GM18909 (cell line): ENCODE measurements at regions not wholly inside any gene's neighbourhood (a gene's known extent, or its start where the extent isn't known, plus 50 kb on each side); places are given as distances from the start of the nearest gene placed in this dataset.
"Not testable (repeated sequence)": the region's sequence is repeated elsewhere in the genome, so short reads cannot be mapped to it uniquely, and the experiment has no call there.

Source experiments
- ATAC-seq: cut with Tn5 transposase; IDR thresholded peaks from one replicate; pipeline ENCODE4 v1.9.1; 2021; ENCODE audit warnings: mild to moderate bottlenecking; ENCODE audit not compliant: unreplicated experiment, poor library complexity

GRCh38 chr10:55966101-55966500 is 395.0 kb downstream of the ZWINT start:
- no peak for ATAC-seq

GRCh38 chr10:55943403-55943802 is 417.7 kb downstream of the ZWINT start:
- no peak for ATAC-seq

- no peak for ATAC-seq
Measured at GRCh38 chr10:55929291-55929690, 431.8 kb downstream of the ZWINT start.

- not testable (repeated sequence) for ATAC-seq
Measured at GRCh38 chr10:55899472-55900147, 461.4 kb downstream of the ZWINT start.

GRCh38 chr10:55897490-55897921 is 463.6 kb downstream of the ZWINT start:
- ATAC-seq, result no peak

GRCh38 chr10:55892276-55892675 is 468.8 kb downstream of the ZWINT start:
- no peak for ATAC-seq

- ATAC-seq, result no peak
Measured at GRCh38 chr10:55881588-55881987, 479.5 kb downstream of the ZWINT start.

- no peak for ATAC-seq
Measured at GRCh38 chr10:55873485-55873884, 487.6 kb downstream of the ZWINT start.

- ATAC-seq, result no peak
Measured at GRCh38 chr10:55870186-55870585, 490.9 kb downstream of the ZWINT start.

GRCh38 chr10:55867848-55868247 is 493.2 kb downstream of the ZWINT start:
- no peak for ATAC-seq

- ATAC-seq, result no peak
Measured at GRCh38 chr10:55858730-55859129, 502.3 kb downstream of the ZWINT start.

GRCh38 chr10:55852900-55853299 is 508.2 kb downstream of the ZWINT start:
- no peak for ATAC-seq

- no peak for ATAC-seq
Measured at GRCh38 chr10:55837273-55837672, 523.8 kb downstream of the ZWINT start.

- no peak for ATAC-seq
Measured at GRCh38 chr10:55822096-55822495, 539.0 kb downstream of the ZWINT start.

- ATAC-seq, result no peak
Measured at GRCh38 chr10:55820478-55820877, 540.6 kb downstream of the ZWINT start.

- ATAC-seq, result no peak
Measured at GRCh38 chr10:55820071-55820470, 541.0 kb downstream of the ZWINT start.

- ATAC-seq, result no peak
Measured at GRCh38 chr10:55813451-55814170, 547.4 kb downstream of the ZWINT start.

GRCh38 chr10:55803055-55803454 is 558.0 kb downstream of the ZWINT start:
- no peak for ATAC-seq

GRCh38 chr10:55801353-55801661 is 559.8 kb downstream of the ZWINT start:
- no peak for ATAC-seq

- ATAC-seq, result no peak
Measured at GRCh38 chr10:55800602-55801352, 560.3 kb downstream of the ZWINT start.

GRCh38 chr10:55793024-55793423 is 568.0 kb downstream of the ZWINT start:
- no peak for ATAC-seq
